ENCODE measurements at regions not wholly inside any gene's neighbourhood (a gene's known extent, or its start where the extent isn't known, plus 50 kb on each side); places are given as distances from the start of the nearest gene placed in this dataset.
"Not testable (repeated sequence)": the region's sequence is repeated elsewhere in the genome, so short reads cannot be mapped to it uniquely, and the experiment has no call there.

GRCh38 chr11:49558261-49558847, 350.0 kb upstream of the FOLH1 start:
- TF ChIP-seq CTCF (IDR thresholded peaks at IDR 0.05 in 8 of 11, conservative IDR thresholded peaks at IDR 0.05 in 3 of 11); POLR2A (IDR thresholded peaks at IDR 0.05); POLR2AphosphoS5 (IDR thresholded peaks at IDR 0.05): not testable (repeated sequence)

Data from spleen (tissue), 7 donors.